Nephron (organoid): ENCODE measurements at regions not wholly inside any gene's neighbourhood (a gene's known extent, or its start where the extent isn't known, plus 50 kb on each side); places are given as distances from the start of the nearest gene placed in this dataset.

Experiments
- H3K27ac Mint-ChIP-seq, 3 experiments: 2 replicates each; pipeline ENCODE4 v1.8.0; 2020; ENCODE audit warnings: mixed read lengths in 3 of 3, mild to moderate bottlenecking in 2 of 3, moderate library complexity in 1 of 3
- H3K27me3 Mint-ChIP-seq: 2 replicates; pipeline ENCODE4 v1.8.0; 2021; ENCODE audit warnings: low read depth, mild to moderate bottlenecking, moderate library complexity, mixed read lengths
- H3K36me3 Mint-ChIP-seq: 2 replicates; pipeline ENCODE4 v1.8.0; 2020; ENCODE audit warnings: low read depth, mixed read lengths
- H3K4me1 Mint-ChIP-seq: 2 replicates; pipeline ENCODE4 v1.8.0; 2020; ENCODE audit warnings: mixed read lengths
- H3K4me3 Mint-ChIP-seq, 3 experiments: 2 replicates each; pipeline ENCODE4 v1.8.0; 2020; ENCODE audit warnings: mild to moderate bottlenecking in 3 of 3, mixed read lengths in 3 of 3, moderate library complexity in 2 of 3
- H3K9me3 Mint-ChIP-seq: 2 replicates; pipeline ENCODE4 v1.8.0; 2020; ENCODE audit warnings: mixed read lengths
- CTCF ChIP-seq, 3 experiments: fragments of 200-600 bp; sonication (generic); IDR thresholded peaks; one replicate each; pipeline ENCODE4 v1.5.0; 2021; ENCODE audit warnings: antibody characterized with exemption in 3 of 3; ENCODE audit not compliant: unreplicated experiment in 3 of 3

- no peaks in the 10 kb centered on the region for H3K27me3 Mint-ChIP-seq
- H3K27ac Mint-ChIP-seq = no peak overlapping the region
- TF ChIP-seq CTCF (IDR thresholded peaks at IDR 0.05; ENCODE audit: unreplicated experiment in 3 of 3) = no peak
- H3K36me3 Mint-ChIP-seq = no peaks in the 10 kb centered on the region
- H3K9me3 Mint-ChIP-seq = no peaks in the 10 kb centered on the region
- peaks cover 13% of the 10 kb centered on the region for H3K4me1 Mint-ChIP-seq
- no peak overlapping the region for H3K4me3 Mint-ChIP-seq
Measured at GRCh38 chr18:77464917-77465316, 215.3 kb downstream of the GALR1 start.

- Mint-ChIP-seq H3K27ac (no peak overlapping the region), H3K4me1 (no peaks in the 10 kb centered on the region), H3K9me3 (no peaks in the 10 kb centered on the region), H3K27me3 (no peaks in the 10 kb centered on the region), H3K36me3 (no peaks in the 10 kb centered on the region), H3K4me3 (no peak overlapping the region)
- no peak for TF ChIP-seq CTCF (IDR thresholded peaks at IDR 0.05; ENCODE audit: unreplicated experiment in 3 of 3)
Measured at GRCh38 chr18:77466890-77467289, 217.2 kb downstream of the GALR1 start.

GRCh38 chr18:77469131-77469530 lies 219.5 kb downstream of the GALR1 start:
- H3K27ac Mint-ChIP-seq = no peak overlapping the region
- H3K4me3 Mint-ChIP-seq = no peak overlapping the region
- H3K27me3 Mint-ChIP-seq = no peaks in the 10 kb centered on the region
- TF ChIP-seq CTCF (IDR thresholded peaks at IDR 0.05; ENCODE audit: unreplicated experiment in 3 of 3) = no peak
- no peaks in the 10 kb centered on the region for H3K36me3 Mint-ChIP-seq
- no peaks in the 10 kb centered on the region for H3K4me1 Mint-ChIP-seq
- no peaks in the 10 kb centered on the region for H3K9me3 Mint-ChIP-seq

- Mint-ChIP-seq H3K4me1 (no peaks in the 10 kb centered on the region), H3K36me3 (no peaks in the 10 kb centered on the region), H3K4me3 (no peak overlapping the region), H3K27me3 (no peaks in the 10 kb centered on the region), H3K9me3 (no peaks in the 10 kb centered on the region), H3K27ac (no peak overlapping the region)
- no peak for TF ChIP-seq CTCF (IDR thresholded peaks at IDR 0.05; ENCODE audit: unreplicated experiment in 3 of 3)
Measured at GRCh38 chr18:77470569-77471413, 221.1 kb downstream of the GALR1 start.

- no peaks in the 10 kb centered on the region for H3K27me3 Mint-ChIP-seq
- no peak overlapping the region for H3K4me3 Mint-ChIP-seq
- TF ChIP-seq CTCF (IDR thresholded peaks at IDR 0.05; ENCODE audit: unreplicated experiment in 3 of 3) = no peak
- H3K36me3 Mint-ChIP-seq = no peaks in the 10 kb centered on the region
- H3K27ac Mint-ChIP-seq = no peak overlapping the region
- H3K4me1 Mint-ChIP-seq = no peaks in the 10 kb centered on the region
- no peaks in the 10 kb centered on the region for H3K9me3 Mint-ChIP-seq
Measured at GRCh38 chr18:77472509-77472908, 222.9 kb downstream of the GALR1 start.
